ENCODE measurements at regions not wholly inside any gene's neighbourhood (a gene's known extent, or its start where the extent isn't known, plus 50 kb on each side); places are given as distances from the start of the nearest gene placed in this dataset.

- ATAC-seq, result no peak
Observed at GRCh38 chr9:118596374-118597015, 772.7 kb downstream of the BRINP1 start.

GRCh38 chr9:118606668-118607067 lies 762.6 kb downstream of the BRINP1 start:
- ATAC-seq, result no peak

DNA sequence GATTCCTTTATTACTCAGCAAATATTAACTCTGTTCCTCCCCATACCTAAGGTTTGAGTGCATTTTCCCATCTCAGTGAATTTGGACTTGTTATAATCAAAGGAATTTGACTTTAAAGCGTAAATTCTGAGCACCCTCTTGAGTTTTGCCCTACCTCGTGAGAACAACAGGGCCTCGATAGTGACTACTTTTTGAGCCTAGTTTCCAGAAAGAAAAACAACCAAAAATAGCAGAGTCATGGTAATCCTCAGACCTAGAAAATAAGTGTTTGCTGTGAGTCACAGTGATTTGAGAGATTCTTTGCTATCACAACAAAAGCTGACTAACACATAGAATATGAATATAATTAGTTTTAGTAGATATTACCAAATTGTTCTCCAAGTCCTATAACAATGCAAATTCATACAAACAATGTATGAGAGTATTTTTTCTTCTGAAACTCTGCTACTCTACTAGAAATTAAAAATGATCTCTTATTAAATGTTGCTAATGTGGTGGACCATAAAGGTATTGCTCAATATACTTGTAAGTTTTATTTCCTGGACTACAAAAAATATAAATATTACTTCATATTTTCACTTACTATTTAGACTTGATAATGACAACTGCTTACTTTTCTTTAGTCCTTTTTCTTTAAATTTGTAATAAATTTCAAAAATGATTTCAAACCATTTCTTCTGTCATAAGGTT lies 759.7 kb downstream of the BRINP1 start:
- ATAC-seq, result no peak

DNA sequence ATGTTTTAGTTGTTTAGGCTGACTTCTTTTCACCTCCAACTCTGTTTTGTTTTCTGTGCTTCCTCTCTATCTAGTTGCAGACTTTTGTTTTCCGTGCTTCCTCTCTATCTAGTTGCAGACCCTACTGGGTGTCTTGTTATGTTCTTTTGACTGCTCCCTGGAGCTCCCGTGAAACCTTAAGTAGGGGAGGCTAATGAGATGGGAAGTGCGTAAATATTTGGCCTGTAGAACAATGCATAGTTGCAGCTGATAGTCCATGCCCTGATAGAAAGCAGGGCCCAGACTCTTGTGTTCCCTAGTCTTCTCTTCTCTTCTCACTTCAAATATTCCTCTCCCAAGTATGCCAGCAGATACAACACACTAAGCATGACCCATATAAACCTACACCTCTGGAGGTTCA lies 757.0 kb downstream of the BRINP1 start:
- ATAC-seq, result no peak

DNA sequence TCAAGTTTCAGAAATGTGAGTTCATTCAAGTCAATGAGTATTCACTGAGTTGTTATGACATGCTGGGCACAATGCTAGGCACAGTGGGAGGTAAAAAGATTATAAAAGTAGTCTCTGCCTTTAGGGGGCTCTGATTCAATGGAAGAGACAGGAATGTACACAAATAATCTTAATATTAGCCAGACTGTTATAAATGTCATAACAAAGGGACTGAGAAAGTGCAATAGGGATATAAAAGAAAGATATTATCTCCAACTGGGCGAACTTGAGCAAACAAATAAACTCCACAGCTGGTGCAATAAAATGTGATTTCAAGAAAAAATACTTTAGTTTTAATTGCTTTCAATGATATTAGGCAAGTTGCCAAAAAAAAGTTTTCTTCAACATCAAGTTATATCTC lies 755.2 kb downstream of the BRINP1 start:
- ATAC-seq, result no peak

GRCh38 chr9:118618084-118618483 lies 751.2 kb downstream of the BRINP1 start:
- ATAC-seq, result no peak

DNA sequence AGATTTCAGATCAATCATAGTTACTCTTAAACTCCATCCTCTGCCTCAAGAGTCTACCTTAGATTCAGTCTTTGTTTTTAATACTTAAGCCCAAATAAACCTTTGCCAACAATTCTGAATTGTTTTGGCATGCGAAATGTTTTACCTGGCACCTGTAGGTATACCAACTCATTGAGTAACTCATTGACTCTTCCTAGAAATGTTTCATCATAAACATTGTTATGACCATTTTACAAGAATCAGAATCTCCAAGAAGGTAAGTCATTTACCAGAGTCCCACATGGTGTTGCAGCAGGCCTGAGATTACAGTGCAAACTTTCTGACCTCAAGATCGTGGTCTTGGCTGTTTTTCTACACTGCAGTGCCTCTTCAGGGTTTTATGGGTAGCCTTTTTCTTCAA lies 750.4 kb downstream of the BRINP1 start:
- peak; percentile 38 for ATAC-seq

- ATAC-seq, result no peak
Observed at GRCh38 chr9:118624608-118625007, 744.6 kb downstream of the BRINP1 start.

GRCh38 chr9:118630079-118630478 lies 739.2 kb downstream of the BRINP1 start:
- ATAC-seq, result no peak

DNA sequence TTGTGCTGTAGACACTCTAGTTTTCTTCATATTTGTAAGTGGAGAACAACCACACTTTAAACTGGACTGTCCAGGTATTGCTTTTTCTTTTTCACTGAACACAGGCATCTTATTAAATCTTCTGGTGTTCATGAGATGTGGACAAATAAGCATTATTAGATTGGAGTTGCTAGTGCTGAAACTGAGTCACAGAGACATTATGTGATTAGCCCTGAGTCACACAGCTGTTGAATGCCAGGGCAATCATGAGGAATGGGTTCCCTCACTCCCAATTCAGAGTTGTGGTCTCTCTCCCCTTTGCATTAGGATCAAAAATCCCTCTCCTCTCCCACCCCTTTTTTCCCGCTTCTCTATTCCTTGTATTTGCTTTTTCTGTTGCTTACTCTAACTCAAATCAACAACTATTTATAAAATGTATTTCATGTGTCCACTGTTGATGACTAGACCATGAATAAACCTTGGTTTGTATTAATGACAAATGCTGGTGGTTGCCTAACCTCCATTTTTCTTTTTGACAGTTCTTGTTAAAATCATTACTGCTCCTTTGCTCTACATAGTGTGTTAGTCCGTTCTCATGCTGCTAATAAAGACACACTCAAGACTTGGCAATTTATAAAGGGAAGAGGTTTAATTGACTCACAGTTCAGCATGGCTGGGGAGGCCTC lies 738.2 kb downstream of the BRINP1 start:
- no peak for ATAC-seq

DNA sequence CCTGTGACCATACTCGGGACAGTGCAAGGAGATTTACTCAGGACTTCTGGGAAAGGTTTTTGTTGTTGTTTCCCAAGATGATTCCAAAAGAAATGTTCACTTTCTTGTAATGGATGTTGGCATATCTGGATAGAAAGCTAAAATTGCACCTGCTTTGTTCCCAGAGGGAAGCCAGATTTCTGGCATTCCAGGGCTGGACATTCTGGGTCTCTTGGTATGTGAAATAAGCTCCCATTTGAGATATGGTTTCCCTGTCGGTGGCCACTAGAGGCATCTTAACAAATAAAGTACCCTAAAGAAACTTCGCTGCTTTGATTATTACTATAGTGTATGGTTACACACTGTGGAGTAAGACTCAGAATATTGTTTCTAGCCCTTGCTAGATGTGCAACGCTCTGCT lies 737.3 kb downstream of the BRINP1 start:
- ATAC-seq, result no peak

DNA sequence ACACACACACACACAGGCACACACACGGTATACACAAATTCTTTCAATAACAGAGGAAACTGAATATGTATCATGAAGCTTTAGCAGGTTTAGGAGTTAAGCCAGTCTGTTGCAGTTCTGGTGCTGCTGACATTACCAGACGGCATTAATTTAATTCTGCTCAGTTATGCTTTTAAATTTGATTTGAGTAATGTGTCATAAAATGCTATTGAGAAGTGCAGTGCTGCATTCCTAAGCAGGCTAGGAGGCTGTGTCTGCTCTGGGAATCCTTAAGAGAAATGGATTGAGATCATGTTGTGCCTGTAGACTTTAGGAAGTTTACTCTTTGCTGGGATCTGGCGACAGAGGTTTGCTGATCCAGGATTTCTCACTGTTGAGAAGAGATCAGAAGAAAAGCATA lies 733.8 kb downstream of the BRINP1 start:
- ATAC-seq, result no peak

DNA sequence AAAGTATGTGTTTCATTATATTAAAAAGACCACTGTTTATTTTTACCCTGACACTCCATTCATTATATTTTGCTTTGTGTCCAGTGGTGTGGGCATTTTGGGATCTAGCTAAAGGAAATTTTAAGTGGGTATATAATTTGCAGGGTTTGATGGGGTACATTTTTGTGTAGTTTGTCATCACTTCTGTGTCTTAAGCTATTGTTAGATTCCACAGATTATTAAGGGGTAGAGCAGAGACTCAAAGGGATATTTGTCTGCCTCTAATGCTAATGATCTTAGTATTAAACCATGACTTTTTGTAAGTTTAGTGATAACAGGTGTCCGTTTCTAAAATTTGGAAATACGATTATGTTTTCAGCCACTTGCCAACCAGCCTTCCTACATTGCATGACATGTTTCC lies 731.6 kb downstream of the BRINP1 start:
- no peak for ATAC-seq

GRCh38 chr9:118640836-118641560 lies 728.2 kb downstream of the BRINP1 start:
- no peak for ATAC-seq

DNA sequence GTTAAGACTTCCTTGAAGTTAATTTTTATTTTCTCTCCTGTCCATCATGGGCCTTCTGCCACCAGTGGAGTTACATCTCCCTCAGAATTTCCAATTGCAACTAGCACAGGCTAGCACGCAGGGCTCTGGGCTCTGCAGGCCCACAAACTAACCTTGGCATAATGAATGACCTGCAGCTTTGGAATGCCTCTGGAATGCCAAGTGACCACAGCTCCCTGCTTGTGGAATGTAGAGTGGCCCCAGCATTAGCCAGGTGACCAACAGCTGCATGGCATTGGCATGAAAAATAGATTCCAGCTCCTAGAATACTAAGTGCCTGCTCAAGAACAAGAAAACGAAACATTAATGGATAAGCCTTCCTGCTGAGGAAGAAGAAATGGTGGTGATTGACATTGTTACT lies 726.1 kb downstream of the BRINP1 start:
- no peak for ATAC-seq

DNA sequence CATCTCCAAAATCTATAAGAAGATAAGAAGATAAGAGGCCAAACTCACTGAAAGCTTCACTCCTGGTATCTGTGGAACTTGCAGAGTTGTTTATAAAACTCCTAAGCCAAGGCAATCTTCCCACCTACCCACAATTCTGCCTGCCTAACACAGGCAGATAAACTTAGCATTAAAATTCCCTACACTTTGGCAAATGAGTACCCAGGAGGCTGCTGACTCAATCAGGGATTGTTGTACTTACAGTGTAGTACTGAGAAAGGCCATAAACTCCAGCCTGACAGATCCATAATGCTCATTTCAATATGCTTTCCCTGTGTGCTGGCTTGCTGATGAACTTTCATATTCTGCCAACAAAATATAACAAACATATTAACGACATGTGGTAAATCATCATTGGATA lies 725.2 kb downstream of the BRINP1 start:
- no peak for ATAC-seq

DNA sequence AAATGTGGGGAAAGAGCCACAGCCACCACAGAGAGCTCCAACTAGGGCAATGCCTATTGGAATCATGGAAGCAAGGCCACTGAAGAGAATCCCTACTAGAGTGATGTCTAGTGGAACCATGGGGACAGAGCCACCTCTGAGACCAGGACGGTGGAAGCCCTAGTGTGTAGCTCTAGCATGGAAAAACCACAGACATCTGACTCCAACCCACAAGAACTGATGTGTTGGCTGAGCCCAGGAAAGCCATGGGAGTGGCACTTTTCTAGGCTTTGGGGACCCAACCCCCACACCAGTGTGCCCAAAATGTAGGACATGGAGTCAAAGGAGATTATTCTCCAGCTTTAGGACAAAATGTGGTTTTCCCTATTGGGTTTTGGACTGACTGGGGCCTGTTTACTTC lies 721.9 kb downstream of the BRINP1 start:
- ATAC-seq, result no peak

GRCh38 chr9:118650417-118650816 lies 718.8 kb downstream of the BRINP1 start:
- ATAC-seq, result peak; percentile 33

- ATAC-seq, result peak; percentile 75
Observed at GRCh38 chr9:118651511-118651910, 717.7 kb downstream of the BRINP1 start.

DNA sequence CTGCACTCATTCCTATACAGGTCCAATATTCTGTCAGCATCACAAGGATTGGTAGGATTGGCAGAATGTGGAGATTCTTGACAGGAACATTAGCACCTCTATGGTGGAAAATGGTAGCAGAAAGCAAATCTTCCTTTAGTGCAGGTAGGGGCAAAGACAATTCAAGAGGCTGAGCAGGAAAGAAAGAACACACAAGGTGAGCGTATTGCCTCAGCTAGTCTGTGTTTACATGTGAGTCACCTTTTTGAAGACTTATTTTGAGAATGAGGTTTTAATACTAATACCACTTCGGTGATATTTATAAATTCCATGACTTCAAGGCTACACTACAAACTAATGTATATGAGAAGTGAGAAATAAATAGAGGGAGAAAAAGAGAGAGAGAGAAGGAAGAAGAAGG lies 717.0 kb downstream of the BRINP1 start:
- ATAC-seq, result peak; percentile 86

DNA sequence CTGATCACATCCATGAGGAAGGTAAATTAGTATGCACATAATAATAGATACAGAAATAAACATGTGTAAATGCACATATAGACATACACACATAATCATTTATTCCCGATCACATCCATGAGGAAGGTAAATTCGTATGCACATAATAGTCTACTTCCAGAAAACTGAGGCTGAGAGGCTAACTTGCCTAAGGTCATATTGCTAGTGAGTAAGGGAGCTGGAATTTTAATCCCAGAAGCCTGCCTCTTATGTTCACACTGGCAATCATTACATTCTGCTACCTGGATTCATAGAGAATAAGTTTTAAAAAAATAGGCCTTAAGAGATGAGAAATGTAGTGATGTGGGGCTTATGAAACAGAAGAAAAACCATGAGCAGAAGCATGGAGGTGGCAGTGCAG lies 716.3 kb downstream of the BRINP1 start:
- peak; percentile 64 for ATAC-seq

- no peak for ATAC-seq
Observed at GRCh38 chr9:118659011-118659410, 710.2 kb downstream of the BRINP1 start.

GRCh38 chr9:118665226-118665919 lies 703.9 kb downstream of the BRINP1 start:
- ATAC-seq, result no peak

All from esophagus mucosa (tissue), 1 donor.